GM23338 (cell line): ENCODE measurements at regions not wholly inside any gene's neighbourhood (a gene's known extent, or its start where the extent isn't known, plus 50 kb on each side); places are given as distances from the start of the nearest gene placed in this dataset.

Source experiments
- ATAC-seq: fragments of 200-7000 bp; cut with Tn5 transposase; 3 replicates; pipeline ENCODE4 v1.9.1; 2020
- DNase-seq: peaks from one replicate; pipeline ENCODE4 v3.0.0-alpha.2; 2015; ENCODE audit warnings: low spot score
- H2AFZ ChIP-seq: fragments of 200-600 bp; sonication (generic); 2 replicates; pipeline ENCODE4 v1.8.0; 2016; ENCODE audit warnings: antibody characterized with exemption, mild to moderate bottlenecking, moderate library complexity
- H3F3A ChIP-seq: fragments of 200-600 bp; sonication (generic); replicated peaks from 2 replicates; pipeline ENCODE4 v1.8.0; 2017; ENCODE audit warnings: antibody characterized with exemption, mixed run types, low read depth
- H3K27ac ChIP-seq: fragments of 200-600 bp; sonication (generic); 2 replicates; pipeline ENCODE4 v1.6.1; 2016; ENCODE audit warnings: low read depth
- H3K27me3 ChIP-seq: fragments of 200-600 bp; sonication (generic); 2 replicates; pipeline ENCODE4 v1.8.0; 2016; ENCODE audit warnings: mild to moderate bottlenecking, mixed run types, moderate library complexity; ENCODE audit not compliant: insufficient read depth
- H3K36me3 ChIP-seq: fragments of 200-600 bp; sonication (generic); 2 replicates; pipeline ENCODE4 v1.8.0; 2016; ENCODE audit warnings: mild to moderate bottlenecking; ENCODE audit not compliant: insufficient read depth
- H3K4me1 ChIP-seq: fragments of 200-600 bp; sonication (generic); 2 replicates; pipeline ENCODE4 v1.8.0; 2016; ENCODE audit warnings: mild to moderate bottlenecking, moderate library complexity; ENCODE audit not compliant: insufficient read depth
- H3K4me2 ChIP-seq: fragments of 200-600 bp; sonication (generic); 2 replicates; pipeline ENCODE4 v1.7.1; 2017; ENCODE audit warnings: mixed run types
- H3K4me3 ChIP-seq: fragments of 200-600 bp; sonication (generic); 2 replicates; pipeline ENCODE4 v1.6.1; 2016; ENCODE audit warnings: mixed run types
- H3K79me2 ChIP-seq: fragments of 200-600 bp; sonication (generic); replicated peaks from 2 replicates; pipeline ENCODE4 v1.8.0; 2017; ENCODE audit warnings: mild to moderate bottlenecking; ENCODE audit not compliant: insufficient read depth
- H3K9me2 ChIP-seq: fragments of 200-600 bp; sonication (generic); 2 replicates; pipeline ENCODE4 v1.8.0; 2017; ENCODE audit not compliant: insufficient read depth
- H4K20me1 ChIP-seq: fragments of 200-600 bp; sonication (generic); replicated peaks from 2 replicates; pipeline ENCODE4 v1.8.0; 2017; ENCODE audit warnings: mild to moderate bottlenecking; ENCODE audit not compliant: insufficient read depth
- H3K27ac Mint-ChIP-seq: 2 replicates; pipeline ENCODE4 v1.8.0; 2020; ENCODE audit warnings: inconsistent platforms, mild to moderate bottlenecking, moderate library complexity, mixed read lengths
- H3K27me3 Mint-ChIP-seq: 3 replicates; pipeline ENCODE4 v1.8.0; 2022; ENCODE audit warnings: low read depth, mild to moderate bottlenecking, moderate library complexity, mixed read lengths, inconsistent platforms; ENCODE audit not compliant: insufficient read depth, poor library complexity
- H3K36me3 Mint-ChIP-seq: 3 replicates; pipeline ENCODE4 v1.8.0; 2021; ENCODE audit warnings: low read depth, mild to moderate bottlenecking, inconsistent platforms, moderate library complexity, mixed read lengths
- H3K4me1 Mint-ChIP-seq: 3 replicates; pipeline ENCODE4 v1.8.0; 2020; ENCODE audit warnings: mild to moderate bottlenecking, inconsistent platforms, mixed read lengths
- H3K4me3 Mint-ChIP-seq: 3 replicates; pipeline ENCODE4 v1.8.0; 2021; ENCODE audit warnings: moderate library complexity, mild to moderate bottlenecking, inconsistent platforms, mixed read lengths
- H3K9me3 Mint-ChIP-seq: 3 replicates; pipeline ENCODE4 v1.8.0; 2020; ENCODE audit warnings: moderate library complexity, mild to moderate bottlenecking, inconsistent platforms, mixed read lengths
- CREB1 ChIP-seq: fragments of 250-450 bp; sonication (Bioruptor Pico); IDR thresholded peaks from 2 replicates; pipeline ENCODE4 v1.5.0; 2020; ENCODE audit warnings: low read depth, mild to moderate bottlenecking, moderate library complexity
- CTCF ChIP-seq, 2 experiments: fragments of 200-600 bp in 1 of 2; sonication (generic) in 1 of 2; conservative IDR thresholded peaks; 2 replicates each; pipeline versions ENCODE4 v1.5.1 to v1.6.1; 2016 to 2017; ENCODE audit warnings: antibody characterized with exemption in 2 of 2, low read depth in 2 of 2, mild to moderate bottlenecking in 2 of 2, moderate library complexity in 1 of 2
- EZH2 ChIP-seq: fragments of 200-600 bp; sonication (generic); IDR thresholded peaks from one replicate; pipeline ENCODE4 v1.8.0; 2017; ENCODE audit warnings: antibody characterized with exemption, mild to moderate bottlenecking, low read depth; ENCODE audit not compliant: unreplicated experiment
- EZH2phosphoT487 ChIP-seq: fragments of 200-600 bp; sonication (generic); IDR thresholded peaks from one replicate; pipeline ENCODE4 v1.8.1; 2018; ENCODE audit warnings: antibody characterized with exemption; ENCODE audit not compliant: unreplicated experiment
- JUNB ChIP-seq: IDR thresholded peaks from one replicate; pipeline ENCODE4 v1.6.1; 2016; ENCODE audit warnings: antibody characterized with exemption; ENCODE audit not compliant: unreplicated experiment
- NANOG ChIP-seq: IDR thresholded peaks from 2 replicates; pipeline ENCODE4 v1.6.1; 2016; ENCODE audit warnings: antibody characterized with exemption, borderline replicate concordance
- POLR2AphosphoS5 ChIP-seq: IDR thresholded peaks from 2 replicates; pipeline ENCODE4 v1.6.1; 2016; ENCODE audit warnings: antibody characterized with exemption, low read depth
- REST ChIP-seq: IDR thresholded peaks from one replicate; pipeline ENCODE4 v1.6.1; 2018; ENCODE audit warnings: antibody characterized with exemption; ENCODE audit not compliant: unreplicated experiment
- STAT1 ChIP-seq: IDR thresholded peaks from one replicate; pipeline ENCODE4 v1.6.1; 2016; ENCODE audit warnings: antibody characterized with exemption; ENCODE audit not compliant: unreplicated experiment
- ZNF114 ChIP-seq: fragments of 250-450 bp; sonication (Bioruptor Pico); IDR thresholded peaks from 2 replicates; pipeline ENCODE4 v1.5.0; 2020; ENCODE audit warnings: mild to moderate bottlenecking, moderate library complexity
- ZNF331 ChIP-seq: fragments of 250-450 bp; sonication (Bioruptor Pico); IDR thresholded peaks from 2 replicates; pipeline ENCODE4 v1.5.0; 2020; ENCODE audit warnings: low read depth, mild to moderate bottlenecking, moderate library complexity
- ZNF462 ChIP-seq: fragments of 250-450 bp; sonication (Bioruptor Pico); IDR thresholded peaks from 2 replicates; pipeline ENCODE4 v1.5.0; 2020; ENCODE audit warnings: mild to moderate bottlenecking, moderate library complexity
- TF ChIP-seq, protein P1 (sequence below): IDR thresholded peaks from 2 replicates; pipeline ENCODE4 v1.6.1; 2016; ENCODE audit warnings: antibody characterized with exemption

DNA sequence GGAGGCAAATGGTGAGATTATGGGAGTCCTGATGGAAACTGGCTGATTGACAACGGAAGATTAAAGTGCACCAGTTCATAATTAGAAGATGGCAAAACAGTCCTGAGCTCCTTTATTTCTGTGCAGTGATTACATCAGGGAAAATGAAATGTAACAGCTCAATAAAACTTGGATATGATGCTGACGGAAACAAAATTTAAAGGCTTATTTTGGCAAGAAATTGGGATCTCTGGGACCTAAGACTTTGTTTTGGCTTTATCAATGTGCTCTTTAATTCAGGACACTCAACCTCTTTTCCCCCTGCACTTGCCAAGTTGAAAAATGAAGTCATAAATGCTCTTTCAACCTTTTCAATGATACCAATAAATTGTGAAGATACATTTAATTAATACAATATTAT is 226.8 kb downstream of the C6orf118 start:
- no peak overlapping the region for H3K4me3 Mint-ChIP-seq
- H3K36me3 ChIP-seq, result no peaks in the 10 kb centered on the region
- no peak for ATAC-seq

More for the DNA sequence above, 226.8 kb downstream of the C6orf118 start:
- peaks cover 8% of the 10 kb centered on the region; the same call in 2 of the 3 replicates for H3K9me3 Mint-ChIP-seq
- Histone ChIP-seq H4K20me1 (no peaks in the 10 kb centered on the region), H3K9me2 (0 out of 2 replicates have a peak, but pooled peaks cover 3% of the 10 kb centered on the region), H3F3A (no peaks in the 10 kb centered on the region), H3K4me2 (no peak overlapping the region), H3K4me3 (no peak overlapping the region), H3K27me3 (no peaks in the 10 kb centered on the region), H3K27ac (no peak overlapping the region), H2AFZ (no peak overlapping the region), H3K4me1 (no peaks in the 10 kb centered on the region), H3K79me2 (no peaks in the 10 kb centered on the region)
- H3K36me3 Mint-ChIP-seq, result peaks cover 4% of the 10 kb centered on the region; the same call in 1 of the 3 replicates
- no peak overlapping the region for H3K27ac Mint-ChIP-seq
- H3K4me1 Mint-ChIP-seq, result no peaks in the 10 kb centered on the region
- TF ChIP-seq JUNB, result no peak
- no peak for TF ChIP-seq ZNF114 (CRISPR knock-in tag)
- TF ChIP-seq CTCF (conservative IDR thresholded peaks at IDR 0.05; ENCODE audit: low read depth in 2 of 2), result no peak
- TF ChIP-seq CREB1 (CRISPR knock-in tag), result no peak
- TF ChIP-seq NANOG, result no peak
- no peak for TF ChIP-seq REST
- no peak for TF ChIP-seq ZNF331
- TF ChIP-seq, protein P1, sequence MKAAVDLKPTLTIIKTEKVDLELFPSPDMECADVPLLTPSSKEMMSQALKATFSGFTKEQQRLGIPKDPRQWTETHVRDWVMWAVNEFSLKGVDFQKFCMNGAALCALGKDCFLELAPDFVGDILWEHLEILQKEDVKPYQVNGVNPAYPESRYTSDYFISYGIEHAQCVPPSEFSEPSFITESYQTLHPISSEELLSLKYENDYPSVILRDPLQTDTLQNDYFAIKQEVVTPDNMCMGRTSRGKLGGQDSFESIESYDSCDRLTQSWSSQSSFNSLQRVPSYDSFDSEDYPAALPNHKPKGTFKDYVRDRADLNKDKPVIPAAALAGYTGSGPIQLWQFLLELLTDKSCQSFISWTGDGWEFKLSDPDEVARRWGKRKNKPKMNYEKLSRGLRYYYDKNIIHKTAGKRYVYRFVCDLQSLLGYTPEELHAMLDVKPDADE, result no peak
- TF ChIP-seq POLR2AphosphoS5, result no peak
- no peak for TF ChIP-seq EZH2
- no peak for TF ChIP-seq EZH2phosphoT487
- TF ChIP-seq STAT1, result no peak
- no peak for TF ChIP-seq ZNF462 (CRISPR knock-in tag)
- DNase-seq, result no peak
- H3K27me3 Mint-ChIP-seq, result peaks cover 2% of the 10 kb centered on the region
